GM23338 (cell line): ENCODE measurements at regions not wholly inside any gene's neighbourhood (a gene's known extent, or its start where the extent isn't known, plus 50 kb on each side); places are given as distances from the start of the nearest gene placed in this dataset.

Source experiments
- ATAC-seq: fragments of 200-7000 bp; cut with Tn5 transposase; 3 replicates; pipeline ENCODE4 v1.9.1; 2020
- DNase-seq: peaks from one replicate; pipeline ENCODE4 v3.0.0-alpha.2; 2015; ENCODE audit warnings: low spot score
- H2AFZ ChIP-seq: fragments of 200-600 bp; sonication (generic); 2 replicates; pipeline ENCODE4 v1.8.0; 2016; ENCODE audit warnings: antibody characterized with exemption, mild to moderate bottlenecking, moderate library complexity
- H3F3A ChIP-seq: fragments of 200-600 bp; sonication (generic); replicated peaks from 2 replicates; pipeline ENCODE4 v1.8.0; 2017; ENCODE audit warnings: antibody characterized with exemption, mixed run types, low read depth
- H3K27ac ChIP-seq: fragments of 200-600 bp; sonication (generic); 2 replicates; pipeline ENCODE4 v1.6.1; 2016; ENCODE audit warnings: low read depth
- H3K27me3 ChIP-seq: fragments of 200-600 bp; sonication (generic); 2 replicates; pipeline ENCODE4 v1.8.0; 2016; ENCODE audit warnings: mild to moderate bottlenecking, mixed run types, moderate library complexity; ENCODE audit not compliant: insufficient read depth
- H3K36me3 ChIP-seq: fragments of 200-600 bp; sonication (generic); 2 replicates; pipeline ENCODE4 v1.8.0; 2016; ENCODE audit warnings: mild to moderate bottlenecking; ENCODE audit not compliant: insufficient read depth
- H3K4me1 ChIP-seq: fragments of 200-600 bp; sonication (generic); 2 replicates; pipeline ENCODE4 v1.8.0; 2016; ENCODE audit warnings: mild to moderate bottlenecking, moderate library complexity; ENCODE audit not compliant: insufficient read depth
- H3K4me2 ChIP-seq: fragments of 200-600 bp; sonication (generic); 2 replicates; pipeline ENCODE4 v1.7.1; 2017; ENCODE audit warnings: mixed run types
- H3K4me3 ChIP-seq: fragments of 200-600 bp; sonication (generic); 2 replicates; pipeline ENCODE4 v1.6.1; 2016; ENCODE audit warnings: mixed run types
- H3K79me2 ChIP-seq: fragments of 200-600 bp; sonication (generic); replicated peaks from 2 replicates; pipeline ENCODE4 v1.8.0; 2017; ENCODE audit warnings: mild to moderate bottlenecking; ENCODE audit not compliant: insufficient read depth
- H3K9me2 ChIP-seq: fragments of 200-600 bp; sonication (generic); 2 replicates; pipeline ENCODE4 v1.8.0; 2017; ENCODE audit not compliant: insufficient read depth
- H4K20me1 ChIP-seq: fragments of 200-600 bp; sonication (generic); replicated peaks from 2 replicates; pipeline ENCODE4 v1.8.0; 2017; ENCODE audit warnings: mild to moderate bottlenecking; ENCODE audit not compliant: insufficient read depth
- H3K27ac Mint-ChIP-seq: 2 replicates; pipeline ENCODE4 v1.8.0; 2020; ENCODE audit warnings: inconsistent platforms, mild to moderate bottlenecking, moderate library complexity, mixed read lengths
- H3K27me3 Mint-ChIP-seq: 3 replicates; pipeline ENCODE4 v1.8.0; 2022; ENCODE audit warnings: low read depth, mild to moderate bottlenecking, moderate library complexity, mixed read lengths, inconsistent platforms; ENCODE audit not compliant: insufficient read depth, poor library complexity
- H3K36me3 Mint-ChIP-seq: 3 replicates; pipeline ENCODE4 v1.8.0; 2021; ENCODE audit warnings: low read depth, mild to moderate bottlenecking, inconsistent platforms, moderate library complexity, mixed read lengths
- H3K4me1 Mint-ChIP-seq: 3 replicates; pipeline ENCODE4 v1.8.0; 2020; ENCODE audit warnings: mild to moderate bottlenecking, inconsistent platforms, mixed read lengths
- H3K4me3 Mint-ChIP-seq: 3 replicates; pipeline ENCODE4 v1.8.0; 2021; ENCODE audit warnings: moderate library complexity, mild to moderate bottlenecking, inconsistent platforms, mixed read lengths
- H3K9me3 Mint-ChIP-seq: 3 replicates; pipeline ENCODE4 v1.8.0; 2020; ENCODE audit warnings: moderate library complexity, mild to moderate bottlenecking, inconsistent platforms, mixed read lengths
- CREB1 ChIP-seq: fragments of 250-450 bp; sonication (Bioruptor Pico); IDR thresholded peaks from 2 replicates; pipeline ENCODE4 v1.5.0; 2020; ENCODE audit warnings: low read depth, mild to moderate bottlenecking, moderate library complexity
- CTCF ChIP-seq, 2 experiments: fragments of 200-600 bp in 1 of 2; sonication (generic) in 1 of 2; conservative IDR thresholded peaks; 2 replicates each; pipeline versions ENCODE4 v1.5.1 to v1.6.1; 2016 to 2017; ENCODE audit warnings: antibody characterized with exemption in 2 of 2, low read depth in 2 of 2, mild to moderate bottlenecking in 2 of 2, moderate library complexity in 1 of 2
- EZH2 ChIP-seq: fragments of 200-600 bp; sonication (generic); IDR thresholded peaks from one replicate; pipeline ENCODE4 v1.8.0; 2017; ENCODE audit warnings: antibody characterized with exemption, mild to moderate bottlenecking, low read depth; ENCODE audit not compliant: unreplicated experiment
- JUNB ChIP-seq: IDR thresholded peaks from one replicate; pipeline ENCODE4 v1.6.1; 2016; ENCODE audit warnings: antibody characterized with exemption; ENCODE audit not compliant: unreplicated experiment
- NANOG ChIP-seq: IDR thresholded peaks from 2 replicates; pipeline ENCODE4 v1.6.1; 2016; ENCODE audit warnings: antibody characterized with exemption, borderline replicate concordance
- POLR2AphosphoS5 ChIP-seq: IDR thresholded peaks from 2 replicates; pipeline ENCODE4 v1.6.1; 2016; ENCODE audit warnings: antibody characterized with exemption, low read depth
- REST ChIP-seq: IDR thresholded peaks from one replicate; pipeline ENCODE4 v1.6.1; 2018; ENCODE audit warnings: antibody characterized with exemption; ENCODE audit not compliant: unreplicated experiment
- ZNF331 ChIP-seq: fragments of 250-450 bp; sonication (Bioruptor Pico); IDR thresholded peaks from 2 replicates; pipeline ENCODE4 v1.5.0; 2020; ENCODE audit warnings: low read depth, mild to moderate bottlenecking, moderate library complexity
- ZNF462 ChIP-seq: fragments of 250-450 bp; sonication (Bioruptor Pico); IDR thresholded peaks from 2 replicates; pipeline ENCODE4 v1.5.0; 2020; ENCODE audit warnings: mild to moderate bottlenecking, moderate library complexity
- TF ChIP-seq, protein P1 (sequence below): IDR thresholded peaks from 2 replicates; pipeline ENCODE4 v1.6.1; 2016; ENCODE audit warnings: antibody characterized with exemption

- Histone ChIP-seq H3K9me2 (peaks cover 12% of the 10 kb centered on the region; the same call in 1 of the 2 replicates), H3K27me3 (no peaks in the 10 kb centered on the region), H2AFZ (no peak overlapping the region), H3K27ac (no peak overlapping the region), H3F3A (no peaks in the 10 kb centered on the region), H3K4me2 (no peak overlapping the region), H3K36me3 (peaks cover 4% of the 10 kb centered on the region; the same call in 1 of the 2 replicates), H4K20me1 (no peaks in the 10 kb centered on the region), H3K79me2 (no peaks in the 10 kb centered on the region), H3K4me3 (no peak overlapping the region), H3K4me1 (no peaks in the 10 kb centered on the region)
- Mint-ChIP-seq H3K4me3 (no peak overlapping the region), H3K27me3 (no peaks in the 10 kb centered on the region), H3K9me3 (peaks cover 23% of the 10 kb centered on the region), H3K27ac (no peak overlapping the region), H3K36me3 (peaks cover 10% of the 10 kb centered on the region; the same call in 2 of the 3 replicates), H3K4me1 (no peaks in the 10 kb centered on the region)
- DNase-seq (no peak), ATAC-seq (no peak)
- TF ChIP-seq CREB1 (CRISPR knock-in tag), result no peak
- no peak for TF ChIP-seq ZNF331 (CRISPR knock-in tag)
- TF ChIP-seq JUNB, result no peak
- no peak for TF ChIP-seq NANOG
- TF ChIP-seq, protein P1, sequence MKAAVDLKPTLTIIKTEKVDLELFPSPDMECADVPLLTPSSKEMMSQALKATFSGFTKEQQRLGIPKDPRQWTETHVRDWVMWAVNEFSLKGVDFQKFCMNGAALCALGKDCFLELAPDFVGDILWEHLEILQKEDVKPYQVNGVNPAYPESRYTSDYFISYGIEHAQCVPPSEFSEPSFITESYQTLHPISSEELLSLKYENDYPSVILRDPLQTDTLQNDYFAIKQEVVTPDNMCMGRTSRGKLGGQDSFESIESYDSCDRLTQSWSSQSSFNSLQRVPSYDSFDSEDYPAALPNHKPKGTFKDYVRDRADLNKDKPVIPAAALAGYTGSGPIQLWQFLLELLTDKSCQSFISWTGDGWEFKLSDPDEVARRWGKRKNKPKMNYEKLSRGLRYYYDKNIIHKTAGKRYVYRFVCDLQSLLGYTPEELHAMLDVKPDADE, result no peak
- TF ChIP-seq EZH2, result no peak
Measured at GRCh38 chr18:44265437-44265836, 415.3 kb upstream of the SETBP1 start.

- DNase-seq, result no peak
- H3K4me3 Mint-ChIP-seq, result no peak overlapping the region
- no peaks in the 10 kb centered on the region for H4K20me1 ChIP-seq
- no peak for TF ChIP-seq ZNF462
- no peak for TF ChIP-seq EZH2
- TF ChIP-seq REST, result no peak
- TF ChIP-seq CTCF (conservative IDR thresholded peaks at IDR 0.05; ENCODE audit: low read depth in 2 of 2), result no peak
- TF ChIP-seq ZNF331 (CRISPR knock-in tag), result no peak
- no peak for TF ChIP-seq POLR2AphosphoS5
- TF ChIP-seq CREB1 (CRISPR knock-in tag), result no peak
Measured at GRCh38 chr18:44273298-44273697, 407.4 kb upstream of the SETBP1 start.

More at GRCh38 chr18:44273298-44273697, 407.4 kb upstream of the SETBP1 start:
- Histone ChIP-seq H3K9me2 (no peaks in the 10 kb centered on the region), H3K4me1 (no peaks in the 10 kb centered on the region), H3F3A (no peaks in the 10 kb centered on the region), H3K4me2 (no peak overlapping the region), H3K36me3 (no peaks in the 10 kb centered on the region), H3K4me3 (no peak overlapping the region), H2AFZ (no peak overlapping the region), H3K27me3 (no peaks in the 10 kb centered on the region), H3K27ac (no peak overlapping the region), H3K79me2 (no peaks in the 10 kb centered on the region)
- ATAC-seq, result no peak
- Mint-ChIP-seq H3K36me3 (no peaks in the 10 kb centered on the region), H3K4me1 (no peaks in the 10 kb centered on the region), H3K27ac (no peak overlapping the region), H3K27me3 (no peaks in the 10 kb centered on the region), H3K9me3 (no peaks in the 10 kb centered on the region)
